ENCODE measurements at regions not wholly inside any gene's neighbourhood (a gene's known extent, or its start where the extent isn't known, plus 50 kb on each side); places are given as distances from the start of the nearest gene placed in this dataset.

DNA sequence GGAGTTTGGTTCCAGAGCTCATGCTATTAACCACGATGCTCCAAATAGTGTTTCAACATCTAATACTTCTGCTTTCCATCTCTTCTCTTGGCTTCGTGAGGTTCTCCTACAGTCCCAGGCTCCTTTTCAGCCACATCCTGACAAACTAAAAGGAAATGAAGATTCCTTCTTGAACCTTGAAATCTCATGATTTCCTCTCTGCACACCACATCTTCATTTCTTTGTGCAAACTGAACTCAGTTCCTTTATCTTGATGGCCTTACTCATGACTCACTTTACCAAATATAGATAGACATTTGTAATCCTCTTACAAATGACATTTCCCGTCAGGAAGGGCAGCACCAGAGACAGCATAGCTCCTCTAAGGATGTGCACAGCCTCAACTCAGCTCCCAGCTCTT, 50.0 kb upstream of the ITGA4 start:
- no peak overlapping the region for H3K27ac ChIP-seq
- no peak for DNase-seq (ENCODE audit: low read depth, low spot score)

All from epithelial cell of prostate (primary cell).